SK-N-SH treated with all-trans-retinoic acid at 6 μM for 48 hours (cell line): ENCODE measurements at regions not wholly inside any gene's neighbourhood (a gene's known extent, or its start where the extent isn't known, plus 50 kb on each side); places are given as distances from the start of the nearest gene placed in this dataset.

Experiments used
- ATAC-seq: fragments of 200-7000 bp; cut with Tn5 transposase; 3 replicates; pipeline ENCODE4 v1.9.1; 2020; ENCODE audit warnings: mild to moderate bottlenecking, moderate library complexity
- ARNTL ChIP-seq: fragments of 450-650 bp; formaldehyde crosslinking; IDR thresholded peaks from 2 replicates; pipeline ENCODE4 v1.5.0; 2020; ENCODE audit warnings: low read depth, mild to moderate bottlenecking, moderate library complexity, borderline replicate concordance
- BACH2 ChIP-seq: fragments of 250-450 bp; sonication (Bioruptor Pico); IDR thresholded peaks from 2 replicates; pipeline ENCODE4 v1.9.0; 2021; ENCODE audit warnings: mild to moderate bottlenecking, borderline replicate concordance
- CREB5 ChIP-seq: fragments of 250-450 bp; sonication (Bioruptor Pico); IDR thresholded peaks from 2 replicates; pipeline ENCODE4 v1.5.1; 2020; ENCODE audit warnings: low read depth, mild to moderate bottlenecking, moderate library complexity
- CSDC2 ChIP-seq: fragments of 250-450 bp; sonication (Bioruptor Pico); IDR thresholded peaks from 2 replicates; pipeline ENCODE4 v1.5.0; 2020; ENCODE audit warnings: mild to moderate bottlenecking, moderate library complexity
- CSRNP3 ChIP-seq: fragments of 250-450 bp; sonication (Bioruptor Pico); IDR thresholded peaks from 2 replicates; pipeline ENCODE4 v1.5.1; 2021; ENCODE audit warnings: mild to moderate bottlenecking, moderate library complexity
- GLIS3 ChIP-seq: fragments of 250-450 bp; sonication (Bioruptor Pico); IDR thresholded peaks from 2 replicates; pipeline ENCODE4 v1.5.0; 2020; ENCODE audit warnings: mild to moderate bottlenecking, moderate library complexity
- ISL1 ChIP-seq: fragments of 250-450 bp; sonication (Bioruptor Pico); IDR thresholded peaks from 2 replicates; pipeline ENCODE4 v2.1.2; 2022; ENCODE audit warnings: mild to moderate bottlenecking, moderate library complexity
- OSR1 ChIP-seq: fragments of 250-450 bp; sonication (Bioruptor Pico); IDR thresholded peaks from 2 replicates; pipeline ENCODE4 v1.8.0; 2022; ENCODE audit warnings: moderate library complexity, mild to moderate bottlenecking, inconsistent platforms
- PATZ1 ChIP-seq: fragments of 250-450 bp; sonication (Bioruptor Pico); IDR thresholded peaks from 2 replicates; pipeline ENCODE4 v1.8.0; 2020; ENCODE audit warnings: mild to moderate bottlenecking, moderate library complexity, borderline replicate concordance
- POU6F1 ChIP-seq: fragments of 250-450 bp; sonication (Bioruptor Pico); IDR thresholded peaks from 2 replicates; pipeline ENCODE4 v1.8.0; 2021; ENCODE audit warnings: low read depth, mild to moderate bottlenecking, moderate library complexity, borderline replicate concordance
- PPARA ChIP-seq: fragments of 250-450 bp; sonication (Bioruptor Pico); IDR thresholded peaks from 2 replicates; pipeline ENCODE4 v1.5.0; 2020; ENCODE audit warnings: mild to moderate bottlenecking, borderline replicate concordance
- RARB ChIP-seq: fragments of 250-450 bp; sonication (Bioruptor Pico); IDR thresholded peaks from 2 replicates; pipeline ENCODE4 v1.8.0; 2021; ENCODE audit warnings: mild to moderate bottlenecking, moderate library complexity
- SNAI2 ChIP-seq: fragments of 250-450 bp; sonication (Bioruptor Pico); IDR thresholded peaks from 2 replicates; pipeline ENCODE4 v1.5.0; 2020; ENCODE audit warnings: mild to moderate bottlenecking, moderate library complexity
- TCF4 ChIP-seq: fragments of 250-450 bp; sonication (Bioruptor Pico); IDR thresholded peaks from 2 replicates; pipeline ENCODE4 v1.8.0; 2021; ENCODE audit warnings: mild to moderate bottlenecking, moderate library complexity, borderline replicate concordance
- TOX ChIP-seq: fragments of 250-450 bp; sonication (Bioruptor Pico); IDR thresholded peaks from 2 replicates; pipeline ENCODE4 v1.8.0; 2021; ENCODE audit warnings: mild to moderate bottlenecking, moderate library complexity, borderline replicate concordance
- TSHZ2 ChIP-seq: fragments of 250-450 bp; sonication (Bioruptor Pico); IDR thresholded peaks from 2 replicates; pipeline ENCODE4 v1.5.0; 2020; ENCODE audit warnings: mild to moderate bottlenecking, moderate library complexity
- ZC3H10 ChIP-seq: fragments of 250-450 bp; sonication (Bioruptor Pico); IDR thresholded peaks from 2 replicates; pipeline ENCODE4 v1.5.1; 2021; ENCODE audit warnings: mild to moderate bottlenecking, moderate library complexity
- ZFP3 ChIP-seq: fragments of 250-450 bp; sonication (Bioruptor Pico); IDR thresholded peaks from 2 replicates; pipeline ENCODE4 v1.5.0; 2020; ENCODE audit warnings: mild to moderate bottlenecking, moderate library complexity
- ZFP30 ChIP-seq: fragments of 450-650 bp; formaldehyde crosslinking; IDR thresholded peaks from 2 replicates; pipeline ENCODE4 v1.5.0; 2022; ENCODE audit warnings: mild to moderate bottlenecking, moderate library complexity
- ZNF565 ChIP-seq: fragments of 450-650 bp; formaldehyde crosslinking; conservative IDR thresholded peaks from 2 replicates; pipeline ENCODE4 v1.5.0; 2020; ENCODE audit warnings: low read depth, mild to moderate bottlenecking, moderate library complexity
- ZNF70 ChIP-seq: fragments of 450-650 bp; formaldehyde crosslinking; IDR thresholded peaks from 2 replicates; pipeline ENCODE4 v1.5.0; 2020; ENCODE audit warnings: mild to moderate bottlenecking, moderate library complexity
- ZNF8 ChIP-seq: fragments of 450-650 bp; formaldehyde crosslinking; IDR thresholded peaks from 2 replicates; pipeline ENCODE4 v1.5.0; 2020; ENCODE audit warnings: mild to moderate bottlenecking, moderate library complexity

GRCh38 chr3:95715128-95715527 is 1099.3 kb upstream of the EPHA6 start:
- no peak for TF ChIP-seq BACH2 (CRISPR knock-in tag)
- no peak for TF ChIP-seq SNAI2 (CRISPR knock-in tag)
- no peak for TF ChIP-seq ZNF565
- TF ChIP-seq RARB (CRISPR knock-in tag), result no peak
- TF ChIP-seq CSDC2, result no peak
- no peak for TF ChIP-seq CREB5 (CRISPR knock-in tag)
- no peak for TF ChIP-seq ZFP30 (CRISPR knock-in tag)
- no peak for TF ChIP-seq TSHZ2 (CRISPR knock-in tag)
- no peak for TF ChIP-seq TOX (CRISPR knock-in tag)
- no peak for TF ChIP-seq ISL1 (CRISPR knock-in tag)
- TF ChIP-seq ARNTL (CRISPR knock-in tag), result no peak
- TF ChIP-seq ZNF70 (CRISPR knock-in tag), result no peak
- no peak for TF ChIP-seq TCF4
- no peak for TF ChIP-seq PPARA (CRISPR knock-in tag)
- TF ChIP-seq PATZ1 (CRISPR knock-in tag), result no peak
- TF ChIP-seq CSRNP3 (CRISPR knock-in tag), result no peak
- no peak for TF ChIP-seq GLIS3 (CRISPR knock-in tag)
- TF ChIP-seq POU6F1 (CRISPR knock-in tag), result no peak
- ATAC-seq, result no peak

- no peak for TF ChIP-seq TCF4
- no peak for TF ChIP-seq ZC3H10 (CRISPR knock-in tag)
- TF ChIP-seq SNAI2 (CRISPR knock-in tag), result no peak
- TF ChIP-seq GLIS3 (CRISPR knock-in tag), result no peak
- TF ChIP-seq PATZ1 (CRISPR knock-in tag), result no peak
- no peak for TF ChIP-seq ZNF8 (CRISPR knock-in tag)
- TF ChIP-seq BACH2 (CRISPR knock-in tag), result no peak
- no peak for TF ChIP-seq CSDC2
- no peak for ATAC-seq
Measured at GRCh38 chr3:95717048-95717447, 1097.3 kb upstream of the EPHA6 start.

GRCh38 chr3:95718168-95718567 is 1096.2 kb upstream of the EPHA6 start:
- TF ChIP-seq OSR1 (CRISPR knock-in tag) (no peak), CSRNP3 (CRISPR knock-in tag) (no peak), ZFP3 (CRISPR knock-in tag) (no peak), SNAI2 (CRISPR knock-in tag) (no peak)
- no peak for ATAC-seq
